GM13977 (cell line): ENCODE measurements at regions not wholly inside any gene's neighbourhood (a gene's known extent, or its start where the extent isn't known, plus 50 kb on each side); places are given as distances from the start of the nearest gene placed in this dataset.
"Not testable (repeated sequence)": the region's sequence is repeated elsewhere in the genome, so short reads cannot be mapped to it uniquely, and the experiment has no call there.

Source experiments
- DNase-seq: peaks from one replicate; pipeline ENCODE4 v3.0.0; 2012; ENCODE audit warnings: low spot score
- CTCF ChIP-seq: IDR thresholded peaks from 2 replicates; pipeline ENCODE4 v1.5.1; 2012; ENCODE audit warnings: mild to moderate bottlenecking, control low read depth; ENCODE audit not compliant: insufficient read depth; ENCODE audit errors: extremely low read depth, missing control alignments
- in situ Hi-C: fragments of 300-500 bp; cut with MboI; formaldehyde crosslinking; loops from one replicate; pipeline ENCODE4 v1.12.0; 2022; ENCODE audit warnings: low sequenced_read_pairs, low pct_unique_long_range_greater_than_20kb, mixed read lengths, inconsistent platforms; ENCODE audit not compliant: unreplicated experiment

- TF ChIP-seq CTCF = no peak
- DNase-seq = no peak
- in situ Hi-C loops = no loop called here
Measured at GRCh38 chr6:65996096-65996495, 289.1 kb upstream of the EYS start.

DNA sequence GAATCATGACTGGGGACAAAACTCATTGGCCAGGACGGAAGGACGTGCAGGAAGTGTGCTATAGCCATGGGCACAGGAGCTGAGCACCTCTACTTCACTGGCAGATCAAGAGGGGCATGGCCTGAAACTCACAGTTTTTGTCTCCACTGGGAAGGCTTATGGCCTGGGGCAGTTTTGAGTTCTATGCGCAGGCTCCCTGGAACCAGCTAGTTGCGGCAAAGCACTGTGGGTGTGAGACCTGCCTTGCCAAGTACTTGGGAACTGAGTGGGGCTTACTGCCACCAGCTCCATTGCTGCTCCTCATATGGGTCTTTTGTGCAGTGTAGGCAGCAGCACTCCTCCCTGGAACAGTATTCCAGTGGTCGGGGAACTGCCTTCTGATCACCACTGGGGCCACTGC lies 282.6 kb upstream of the EYS start:
- DNase-seq = no peak
- in situ Hi-C loops = no loop called here
- TF ChIP-seq CTCF = no peak

GRCh38 chr6:65988006-65988405 lies 281.0 kb upstream of the EYS start:
- no peak for DNase-seq
- no peak for TF ChIP-seq CTCF
- in situ Hi-C loops = no loop called here

DNA sequence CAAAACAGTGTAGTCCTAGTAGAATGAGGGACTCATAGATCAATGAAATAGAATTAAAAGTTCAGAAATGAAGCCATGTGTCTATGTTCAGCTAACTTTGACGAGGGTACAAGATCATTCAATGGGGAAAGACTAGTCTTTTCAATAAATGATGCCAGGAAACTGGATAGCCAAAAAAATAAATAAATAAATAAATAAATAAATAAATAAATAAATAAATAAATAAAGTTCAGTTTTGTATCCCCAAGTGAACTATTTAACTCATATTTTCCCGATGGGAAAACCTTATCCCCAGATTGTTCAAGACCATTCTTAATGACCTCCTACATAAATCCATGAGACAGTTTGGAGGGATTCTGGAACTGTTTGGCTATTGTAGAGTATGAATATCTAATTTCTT lies 277.1 kb upstream of the EYS start:
- DNase-seq = no peak
- no peak for TF ChIP-seq CTCF
- in situ Hi-C loops = no loop called here

- no peak for DNase-seq
Measured at GRCh38 chr6:65979120-65979519, 272.1 kb upstream of the EYS start.

GRCh38 chr6:65971252-65971651 lies 264.2 kb upstream of the EYS start:
- in situ Hi-C loops = not testable (repeated sequence)

More at GRCh38 chr6:65979120-65979519, 272.1 kb upstream of the EYS start:
- in situ Hi-C loops = no loop called here
- no peak for TF ChIP-seq CTCF

GRCh38 chr6:65964261-65964660 lies 257.2 kb upstream of the EYS start:
- no peak for DNase-seq
- no peak for TF ChIP-seq CTCF
- in situ Hi-C loops = no loop called here

More at GRCh38 chr6:65971252-65971651, 264.2 kb upstream of the EYS start:
- DNase-seq = not testable (repeated sequence)
